ENCODE measurements at regions not wholly inside any gene's neighbourhood (a gene's known extent, or its start where the extent isn't known, plus 50 kb on each side); places are given as distances from the start of the nearest gene placed in this dataset.

GRCh38 chr12:88982694-88983093 is 369.6 kb downstream of the DUSP6 start:
- H3K4me3 ChIP-seq (ENCODE audit: low read length): no peak overlapping the region
- H3F3A ChIP-seq (ENCODE audit: insufficient read depth, low read length): no peaks in the 10 kb centered on the region
- H3K27me3 ChIP-seq (replicated peaks; ENCODE audit: insufficient read depth, low read length): no peaks in the 10 kb centered on the region
- no peaks in the 10 kb centered on the region for H3K9me2 ChIP-seq (replicated peaks; ENCODE audit: insufficient read depth, low read length)
- H3K27ac ChIP-seq (ENCODE audit: low read length): no peak overlapping the region
- no peaks in the 10 kb centered on the region for H3K4me1 ChIP-seq (ENCODE audit: low read length)
- H2AFZ ChIP-seq (ENCODE audit: low read length): no peak overlapping the region
- no peaks in the 10 kb centered on the region for H3K9me3 ChIP-seq (replicated peaks; ENCODE audit: insufficient read depth, low read length)
- no peaks in the 10 kb centered on the region for H3K36me3 ChIP-seq (replicated peaks; ENCODE audit: insufficient read depth, low read length)
- H3K79me2 ChIP-seq (ENCODE audit: low read length): no peaks in the 10 kb centered on the region
- no peak overlapping the region for H3K4me2 ChIP-seq (ENCODE audit: low read depth, low read length)
- H4K20me1 ChIP-seq (ENCODE audit: insufficient read depth, low read length): no peaks in the 10 kb centered on the region
- no peak for DNase-seq
- no peak overlapping the region for H3K9ac ChIP-seq (ENCODE audit: low read length)
- TF ChIP-seq EZH2 (optimal IDR thresholded peaks at IDR 0.05; ENCODE audit: low read depth, low read length): no peak
- TF ChIP-seq, protein P1, sequence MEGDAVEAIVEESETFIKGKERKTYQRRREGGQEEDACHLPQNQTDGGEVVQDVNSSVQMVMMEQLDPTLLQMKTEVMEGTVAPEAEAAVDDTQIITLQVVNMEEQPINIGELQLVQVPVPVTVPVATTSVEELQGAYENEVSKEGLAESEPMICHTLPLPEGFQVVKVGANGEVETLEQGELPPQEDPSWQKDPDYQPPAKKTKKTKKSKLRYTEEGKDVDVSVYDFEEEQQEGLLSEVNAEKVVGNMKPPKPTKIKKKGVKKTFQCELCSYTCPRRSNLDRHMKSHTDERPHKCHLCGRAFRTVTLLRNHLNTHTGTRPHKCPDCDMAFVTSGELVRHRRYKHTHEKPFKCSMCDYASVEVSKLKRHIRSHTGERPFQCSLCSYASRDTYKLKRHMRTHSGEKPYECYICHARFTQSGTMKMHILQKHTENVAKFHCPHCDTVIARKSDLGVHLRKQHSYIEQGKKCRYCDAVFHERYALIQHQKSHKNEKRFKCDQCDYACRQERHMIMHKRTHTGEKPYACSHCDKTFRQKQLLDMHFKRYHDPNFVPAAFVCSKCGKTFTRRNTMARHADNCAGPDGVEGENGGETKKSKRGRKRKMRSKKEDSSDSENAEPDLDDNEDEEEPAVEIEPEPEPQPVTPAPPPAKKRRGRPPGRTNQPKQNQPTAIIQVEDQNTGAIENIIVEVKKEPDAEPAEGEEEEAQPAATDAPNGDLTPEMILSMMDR (IDR thresholded peaks at IDR 0.05; ENCODE audit: low read length): no peak
- no peak for TF ChIP-seq EZH2phosphoT487 (IDR thresholded peaks at IDR 0.05; ENCODE audit: low read length)

DNA sequence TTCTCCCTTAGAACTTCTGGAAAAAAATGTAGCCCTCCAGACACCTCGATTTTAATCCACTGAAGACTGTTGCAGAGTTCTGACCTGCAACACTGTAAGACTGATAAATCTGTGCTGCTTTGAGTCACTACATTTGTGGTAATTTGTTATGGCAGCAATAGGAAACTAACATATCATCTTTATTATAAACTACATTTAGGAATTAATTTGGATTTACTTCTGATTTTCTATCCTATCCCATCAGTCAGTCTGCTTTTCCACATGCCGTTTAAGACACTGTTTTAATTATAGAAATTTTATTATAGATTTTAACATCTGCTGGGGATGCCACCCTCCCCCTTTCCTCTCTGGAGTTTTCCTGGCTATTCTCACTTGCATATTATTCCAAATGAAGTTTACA is 375.2 kb downstream of the DUSP6 start:
- no peaks in the 10 kb centered on the region for H3K36me3 ChIP-seq (replicated peaks; ENCODE audit: insufficient read depth, low read length)
- no peak for DNase-seq

DNA sequence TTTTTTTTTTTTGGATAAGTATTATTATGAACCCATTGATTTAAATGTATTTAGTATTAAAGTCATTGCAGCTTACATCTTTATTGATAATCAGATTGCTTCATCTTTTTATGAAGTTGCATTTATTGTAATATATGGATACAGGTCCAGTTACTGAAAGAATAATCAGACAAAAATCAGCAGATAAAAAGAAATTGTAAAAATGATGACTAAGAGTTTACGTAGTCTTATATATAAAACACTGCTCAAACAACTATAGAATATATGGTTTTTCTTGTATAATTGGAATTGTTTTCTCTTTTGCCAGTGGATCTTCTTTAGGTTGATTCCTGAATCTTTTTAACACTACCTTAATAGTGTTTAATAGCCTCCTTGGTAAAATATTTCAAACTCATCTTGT is 378.3 kb downstream of the DUSP6 start:
- no peaks in the 10 kb centered on the region for H3K9me3 ChIP-seq (replicated peaks; ENCODE audit: insufficient read depth, low read length)
- no peaks in the 10 kb centered on the region for H3K36me3 ChIP-seq (replicated peaks; ENCODE audit: insufficient read depth, low read length)
- no peak overlapping the region for H3K4me2 ChIP-seq (ENCODE audit: low read depth, low read length)
- no peak overlapping the region for H3K9ac ChIP-seq (ENCODE audit: low read length)
- H3K4me1 ChIP-seq (ENCODE audit: low read length): no peaks in the 10 kb centered on the region
- TF ChIP-seq, protein P1 (IDR thresholded peaks at IDR 0.05; ENCODE audit: low read length): no peak
- no peak for TF ChIP-seq EZH2phosphoT487 (IDR thresholded peaks at IDR 0.05; ENCODE audit: low read length)
- TF ChIP-seq EZH2 (optimal IDR thresholded peaks at IDR 0.05; ENCODE audit: low read depth, low read length): no peak
- no peaks in the 10 kb centered on the region for H3K9me2 ChIP-seq (replicated peaks; ENCODE audit: insufficient read depth, low read length)
- no peaks in the 10 kb centered on the region for H3K27me3 ChIP-seq (replicated peaks; ENCODE audit: insufficient read depth, low read length)
- H2AFZ ChIP-seq (ENCODE audit: low read length): no peak overlapping the region
- no peaks in the 10 kb centered on the region for H3K79me2 ChIP-seq (ENCODE audit: low read length)
- no peaks in the 10 kb centered on the region for H4K20me1 ChIP-seq (ENCODE audit: insufficient read depth, low read length)
- no peak overlapping the region for H3K27ac ChIP-seq (ENCODE audit: low read length)
- no peaks in the 10 kb centered on the region for H3F3A ChIP-seq (ENCODE audit: insufficient read depth, low read length)
- no peak overlapping the region for H3K4me3 ChIP-seq (ENCODE audit: low read length)
- DNase-seq: no peak

More for the DNA sequence above, 375.2 kb downstream of the DUSP6 start:
- H2AFZ ChIP-seq (ENCODE audit: low read length): no peak overlapping the region
- no peak overlapping the region for H3K9ac ChIP-seq (ENCODE audit: low read length)
- TF ChIP-seq EZH2 (optimal IDR thresholded peaks at IDR 0.05; ENCODE audit: low read depth, low read length) (no peak), EZH2phosphoT487 (IDR thresholded peaks at IDR 0.05; ENCODE audit: low read length) (no peak)
- TF ChIP-seq, protein P1 (IDR thresholded peaks at IDR 0.05; ENCODE audit: low read length): no peak
- no peaks in the 10 kb centered on the region for H3K4me1 ChIP-seq (ENCODE audit: low read length)
- H3K4me2 ChIP-seq (ENCODE audit: low read depth, low read length): no peak overlapping the region
- H3K27ac ChIP-seq (ENCODE audit: low read length): no peak overlapping the region
- H3K4me3 ChIP-seq (ENCODE audit: low read length): no peak overlapping the region
- no peaks in the 10 kb centered on the region for H3K79me2 ChIP-seq (ENCODE audit: low read length)
- H3K27me3 ChIP-seq (replicated peaks; ENCODE audit: insufficient read depth, low read length): no peaks in the 10 kb centered on the region
- no peaks in the 10 kb centered on the region for H3F3A ChIP-seq (ENCODE audit: insufficient read depth, low read length)
- H4K20me1 ChIP-seq (ENCODE audit: insufficient read depth, low read length): no peaks in the 10 kb centered on the region
- H3K9me3 ChIP-seq (replicated peaks; ENCODE audit: insufficient read depth, low read length): no peaks in the 10 kb centered on the region
- no peaks in the 10 kb centered on the region for H3K9me2 ChIP-seq (replicated peaks; ENCODE audit: insufficient read depth, low read length)

Measured in MM.1S (cell line).